ENCODE measurements at regions not wholly inside any gene's neighbourhood (a gene's known extent, or its start where the extent isn't known, plus 50 kb on each side); places are given as distances from the start of the nearest gene placed in this dataset.
"Not testable (repeated sequence)": the region's sequence is repeated elsewhere in the genome, so short reads cannot be mapped to it uniquely, and the experiment has no call there.

DNA sequence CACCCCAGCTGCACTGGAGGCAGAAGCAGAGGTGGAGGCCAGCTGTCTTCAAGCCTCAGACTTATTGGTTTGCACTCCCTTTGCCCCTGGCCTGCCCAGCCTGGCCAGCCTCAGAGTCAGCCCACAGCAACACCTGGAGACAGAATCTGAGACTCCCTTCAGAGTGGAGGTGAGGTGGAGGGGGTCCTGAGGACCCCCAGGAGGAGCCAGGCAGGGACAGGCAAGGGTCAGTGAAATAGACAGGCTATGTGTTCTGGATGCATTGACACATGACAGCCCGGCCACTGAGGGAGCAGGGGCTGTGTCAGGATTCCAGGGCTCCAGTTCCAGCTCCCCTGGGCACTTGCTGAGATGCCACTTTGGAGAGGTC is 309.7 kb downstream of the MYCN start:
- no peak for DNase-seq

GRCh38 chr2:16249246-16250055 is 309.1 kb downstream of the MYCN start:
- no peak for DNase-seq

DNA sequence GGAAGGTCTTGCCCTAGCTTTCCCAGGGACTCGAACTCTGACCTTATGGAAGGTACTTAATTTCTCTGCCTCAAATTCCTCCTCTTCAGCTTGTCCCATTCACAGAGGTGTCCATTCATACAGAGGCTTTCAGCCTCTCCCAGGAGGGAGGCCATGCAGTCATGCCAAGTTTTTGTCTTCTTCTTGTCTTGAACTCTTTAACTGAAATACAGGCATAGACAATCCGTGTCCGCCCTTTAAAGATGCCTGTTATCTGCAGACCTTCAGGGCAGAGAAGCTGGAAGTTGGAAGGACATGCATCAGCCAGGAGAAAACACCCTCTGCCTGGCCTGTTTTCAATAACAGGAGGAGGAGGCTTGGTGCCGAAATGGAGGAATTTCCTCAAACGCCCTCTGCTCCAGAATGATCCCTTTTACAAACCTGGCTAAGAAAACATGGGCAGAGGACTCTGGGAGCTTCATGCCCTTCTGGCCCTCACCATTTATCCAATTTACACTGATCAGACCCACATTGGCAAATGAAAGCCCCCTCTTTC is 308.3 kb downstream of the MYCN start:
- DNase-seq = no peak

DNA sequence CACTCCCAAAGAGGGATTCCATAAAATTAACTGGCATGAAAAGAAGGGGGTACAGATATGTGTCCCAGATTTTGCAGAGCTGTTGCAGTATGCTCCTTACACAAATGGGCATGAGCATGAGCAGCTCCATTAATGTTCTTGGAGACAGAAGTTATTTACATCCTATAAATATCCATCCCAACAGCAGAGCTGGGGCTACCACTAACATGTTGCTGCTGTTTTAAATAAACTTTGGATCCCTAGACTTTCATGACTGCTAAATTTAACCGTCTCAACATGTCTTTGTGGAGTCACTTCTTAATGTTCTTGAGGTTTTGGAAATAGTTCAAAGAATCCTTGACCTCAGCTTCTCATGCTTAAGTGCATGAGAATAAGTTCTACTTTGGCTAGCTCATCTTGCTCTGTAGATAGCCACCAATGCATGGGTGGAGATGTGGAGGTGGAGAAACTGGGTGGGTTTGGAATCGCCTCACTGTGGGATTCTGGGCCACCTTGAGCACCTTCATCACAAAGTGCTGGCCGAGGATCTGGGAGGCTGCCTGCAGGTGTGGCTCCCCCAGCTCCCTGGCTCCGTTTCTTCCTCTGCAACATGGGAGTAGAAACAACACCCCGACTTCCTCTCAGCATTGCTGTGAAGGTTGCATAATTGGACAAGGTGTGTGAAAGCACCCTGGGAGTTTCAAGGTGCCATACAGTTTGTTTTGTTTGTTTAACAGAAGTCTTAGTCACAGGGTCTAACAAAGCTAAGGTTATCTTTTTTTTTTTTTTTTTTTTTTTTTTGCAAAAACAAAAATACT is 307.2 kb downstream of the MYCN start:
- no peak for DNase-seq

GRCh38 chr2:16246911-16247310 is 306.6 kb downstream of the MYCN start:
- DNase-seq = no peak

DNA sequence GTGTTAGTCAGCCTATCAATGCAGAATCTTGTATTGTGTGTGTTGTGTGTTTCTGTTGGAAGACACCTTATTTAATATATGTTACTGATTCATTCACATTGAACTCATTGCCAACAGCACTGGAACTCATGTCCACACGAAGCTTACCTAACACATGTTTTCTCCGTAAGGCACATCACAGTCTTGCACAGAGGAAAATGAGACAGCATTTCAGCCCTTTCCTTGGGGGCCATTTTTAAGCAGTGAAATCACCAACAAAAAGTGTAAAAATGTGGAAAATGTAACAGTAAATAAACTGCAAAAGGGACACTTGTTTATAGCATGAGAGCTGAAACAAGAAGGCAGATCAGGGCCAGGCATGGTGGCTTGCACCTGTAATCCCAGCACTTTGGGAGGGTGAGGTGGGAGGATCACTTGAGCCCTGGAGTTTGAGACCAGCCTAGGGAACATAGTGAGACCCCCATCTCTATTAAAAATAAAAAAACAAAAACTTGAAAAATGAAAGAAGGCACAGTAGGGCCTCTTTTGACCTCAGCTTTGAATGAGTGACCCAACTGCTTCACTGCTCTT is 306.0 kb downstream of the MYCN start:
- DNase-seq = no peak

DNA sequence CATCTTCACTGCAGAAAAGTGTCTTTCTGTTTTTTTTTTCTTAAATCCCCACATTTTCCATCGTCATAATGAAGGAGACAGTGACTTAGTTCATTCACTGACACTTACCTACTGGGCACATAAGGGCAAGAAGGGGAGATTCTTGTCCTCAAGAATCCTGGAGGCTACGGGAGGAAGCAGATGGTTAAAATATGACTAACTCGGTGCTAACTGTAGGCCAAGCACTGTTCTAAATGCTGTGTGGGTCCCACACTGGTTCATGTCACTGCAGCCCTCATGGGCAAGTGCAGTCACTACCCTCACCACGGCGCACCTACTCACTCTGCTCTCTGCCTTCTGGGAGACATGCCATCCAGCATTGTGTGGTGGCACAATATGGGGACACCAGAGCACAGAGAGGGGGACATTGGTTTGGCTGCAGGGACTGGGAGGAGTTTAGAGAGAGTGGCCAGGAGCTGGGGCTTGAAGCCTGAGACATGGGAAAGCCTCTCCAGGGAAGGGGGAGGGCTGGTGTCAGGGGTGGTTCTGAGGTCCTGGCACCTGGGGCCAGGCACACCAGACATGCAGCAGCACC is 305.2 kb downstream of the MYCN start:
- no peak for DNase-seq

DNA sequence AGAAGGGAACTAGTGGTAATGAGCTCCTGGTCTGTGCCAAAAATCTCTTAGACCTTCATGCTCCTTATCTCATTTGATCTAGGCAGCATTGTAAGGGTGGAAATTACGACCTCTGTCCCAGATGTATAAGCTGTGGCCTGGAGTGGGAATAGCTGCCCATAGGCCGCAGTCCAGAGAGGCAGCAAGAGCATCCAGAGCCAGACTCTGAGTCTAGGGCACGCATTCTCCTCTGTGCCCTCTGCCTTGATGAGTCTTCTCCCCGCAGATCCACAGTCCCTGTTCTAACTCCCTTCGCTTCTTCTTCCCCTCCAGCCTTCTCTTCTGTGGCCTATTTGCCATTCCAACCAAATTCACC is 304.6 kb downstream of the MYCN start:
- DNase-seq = no peak

DNA sequence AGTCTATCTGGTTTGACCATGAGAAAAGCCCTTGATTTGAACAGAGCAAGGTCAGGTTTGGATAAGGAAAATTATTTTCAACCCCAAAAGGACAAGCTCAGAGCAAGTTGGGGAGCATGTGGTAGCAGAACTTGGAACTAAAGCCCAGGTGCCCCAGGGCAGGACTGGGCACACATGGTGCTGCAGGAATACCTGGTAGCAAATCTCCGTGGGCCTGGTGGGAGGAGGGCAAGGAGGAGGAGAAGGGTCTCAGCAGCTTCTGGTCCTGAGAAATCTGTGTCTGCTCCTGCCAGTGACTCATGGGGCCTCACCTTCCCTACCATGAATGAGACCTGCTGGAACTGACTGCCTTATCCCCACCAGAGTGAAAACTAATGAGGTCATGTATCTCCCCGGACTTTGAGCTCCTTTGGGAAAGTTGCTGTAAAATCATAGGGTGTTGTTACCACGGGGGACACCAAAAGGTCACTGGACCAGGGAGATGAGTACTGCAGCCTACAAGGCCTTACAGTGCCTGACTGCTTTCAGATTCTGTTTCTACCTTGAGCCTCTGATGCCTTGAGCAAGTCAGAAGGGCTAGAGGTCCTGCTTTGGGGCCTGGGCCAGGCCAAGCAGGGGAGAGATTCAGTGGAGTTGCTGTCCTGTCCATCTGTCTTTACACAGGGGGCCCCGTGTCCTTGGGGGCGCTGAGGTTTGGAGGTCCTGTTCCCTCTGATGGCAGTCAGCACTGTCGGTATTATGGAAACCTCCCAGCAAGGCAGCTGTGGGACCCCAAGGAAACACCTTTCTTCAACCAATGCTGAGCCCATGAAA is 304.0 kb downstream of the MYCN start:
- no peak for DNase-seq

DNA sequence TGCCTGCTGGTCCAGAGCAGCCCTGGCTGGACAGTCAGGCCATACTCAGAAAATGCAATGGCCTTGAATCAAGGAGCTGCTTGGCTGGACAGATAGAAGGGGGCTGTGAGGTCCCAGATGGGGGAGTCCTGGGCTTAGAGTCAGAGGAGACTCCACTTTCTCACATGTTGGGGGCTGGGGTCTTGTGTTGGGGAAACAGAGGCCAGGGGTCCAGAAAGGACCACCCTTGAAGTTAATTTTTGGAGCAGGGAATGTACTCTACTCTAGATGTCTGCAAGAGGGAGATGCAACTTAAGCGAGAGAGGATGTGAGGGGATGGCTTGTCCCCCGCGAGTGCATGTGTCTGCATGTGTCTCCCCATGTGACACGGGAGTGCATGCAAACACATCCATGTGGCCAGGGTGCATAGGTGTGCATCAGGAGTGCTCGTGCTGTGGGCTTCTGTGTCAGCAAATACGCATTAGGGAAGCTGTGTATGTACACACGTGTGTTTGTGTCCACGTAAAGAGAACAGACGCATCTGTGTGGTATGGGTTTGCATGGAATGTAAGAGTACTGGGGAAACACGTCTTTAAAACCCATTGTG is 303.2 kb downstream of the MYCN start:
- no peak for DNase-seq

DNA sequence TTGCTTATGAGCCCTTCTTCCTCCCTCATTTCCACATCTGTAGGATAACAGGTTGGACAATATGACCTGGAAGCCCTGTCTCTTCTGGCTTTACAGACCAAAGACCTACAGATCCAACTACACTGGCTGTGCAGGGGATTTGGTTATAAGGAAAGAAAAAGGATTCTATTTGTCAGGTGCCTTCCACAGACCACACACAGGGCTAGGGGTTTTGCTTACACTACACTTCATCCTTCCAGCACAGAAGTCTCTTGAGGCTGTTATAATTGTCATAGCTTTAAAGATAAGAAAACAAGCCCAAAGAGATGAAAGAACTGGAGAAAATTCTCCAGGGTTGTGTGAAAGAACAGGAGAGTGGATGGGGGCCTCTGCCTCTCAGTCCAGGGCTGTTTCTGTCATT is 302.6 kb downstream of the MYCN start:
- no peak for DNase-seq

DNA sequence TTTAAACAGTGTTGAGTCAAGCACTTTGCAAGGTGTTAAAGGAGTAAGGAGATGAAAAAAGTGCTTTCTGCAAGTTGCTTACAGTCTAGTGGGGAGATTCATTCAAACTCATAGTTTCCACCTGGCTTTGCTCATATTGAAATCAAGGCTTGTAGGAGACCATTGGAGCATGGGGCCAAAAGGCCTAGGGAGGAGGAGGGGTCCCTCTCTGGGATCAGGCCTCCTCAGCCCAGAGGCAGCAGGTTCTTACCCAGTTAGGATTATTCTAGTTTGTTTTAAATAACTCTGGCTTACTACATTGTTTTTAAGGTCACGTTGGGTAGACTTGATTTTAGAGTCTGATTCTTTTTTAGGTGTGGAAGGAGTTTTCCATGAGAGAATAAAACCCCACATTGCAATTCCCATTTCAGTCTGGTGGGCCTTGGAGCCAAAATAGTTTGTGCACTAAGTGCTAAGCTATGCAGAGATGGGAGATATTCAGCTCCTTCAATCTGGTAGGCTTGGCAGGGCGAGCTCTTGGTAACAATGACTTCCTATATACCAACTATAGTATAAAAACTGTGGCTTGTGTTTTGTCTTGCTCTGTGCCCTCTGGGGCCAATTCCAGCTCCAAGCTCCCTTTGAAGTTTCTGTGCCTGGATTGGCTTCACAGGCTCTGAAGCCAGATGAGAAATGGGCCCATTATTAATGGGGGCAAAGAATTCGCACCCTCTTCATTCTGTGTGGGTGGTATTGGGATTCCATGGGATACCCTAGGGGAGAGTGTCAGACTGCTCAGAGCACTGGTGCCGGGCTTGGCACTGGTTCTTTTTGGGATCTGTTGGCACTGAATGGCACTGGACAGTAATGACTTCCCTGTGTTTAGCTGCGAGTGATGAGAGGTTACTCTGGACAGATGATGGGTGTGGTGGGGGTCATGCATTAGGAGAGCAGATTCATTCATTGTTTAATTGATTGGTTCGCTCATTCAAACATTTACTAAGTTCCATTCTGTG is 301.1 kb downstream of the MYCN start:
- no peak for DNase-seq

DNA sequence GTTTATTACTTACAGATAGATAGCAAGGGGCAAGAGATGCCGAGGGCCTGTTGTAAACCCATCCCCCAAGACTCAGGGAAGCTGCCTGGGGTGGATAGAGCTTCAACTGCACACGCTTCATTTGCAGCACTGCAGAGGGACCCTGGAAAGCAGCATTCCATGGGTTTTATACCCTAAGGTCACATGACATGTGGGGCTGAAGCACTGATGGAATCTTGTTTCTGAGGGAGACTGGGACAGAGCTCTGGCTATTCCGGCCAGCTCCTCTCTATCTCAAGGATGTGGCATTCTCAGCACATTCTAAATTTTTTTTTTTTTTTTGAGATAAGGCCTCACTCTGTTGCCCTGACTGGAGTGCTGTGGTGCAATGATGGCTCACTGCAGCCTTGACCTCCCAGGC is 300.1 kb downstream of the MYCN start:
- DNase-seq = no peak

- no peak for DNase-seq
These were observed 299.0 kb downstream of the MYCN start for GRCh38 chr2:16239296-16239850.

DNA sequence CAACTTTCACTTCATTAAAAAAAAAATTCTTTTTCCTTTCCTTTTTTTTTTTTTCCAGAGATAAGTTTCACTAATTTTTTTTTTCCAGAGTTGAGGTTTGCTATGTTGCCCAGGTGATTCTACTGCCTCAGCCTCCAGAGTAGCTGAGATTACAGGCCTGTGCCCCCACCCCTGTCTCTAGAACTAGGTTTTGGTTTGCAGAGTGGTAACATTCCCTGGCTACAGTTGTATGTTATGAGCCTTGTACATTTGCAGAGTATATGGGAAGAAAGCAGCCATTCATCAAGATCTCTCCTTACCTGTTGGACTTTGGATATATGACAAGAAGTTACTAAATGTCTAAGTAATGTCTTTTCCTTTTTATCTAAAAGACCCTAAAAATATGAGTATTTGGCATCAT is 298.4 kb downstream of the MYCN start:
- no peak for DNase-seq

DNA sequence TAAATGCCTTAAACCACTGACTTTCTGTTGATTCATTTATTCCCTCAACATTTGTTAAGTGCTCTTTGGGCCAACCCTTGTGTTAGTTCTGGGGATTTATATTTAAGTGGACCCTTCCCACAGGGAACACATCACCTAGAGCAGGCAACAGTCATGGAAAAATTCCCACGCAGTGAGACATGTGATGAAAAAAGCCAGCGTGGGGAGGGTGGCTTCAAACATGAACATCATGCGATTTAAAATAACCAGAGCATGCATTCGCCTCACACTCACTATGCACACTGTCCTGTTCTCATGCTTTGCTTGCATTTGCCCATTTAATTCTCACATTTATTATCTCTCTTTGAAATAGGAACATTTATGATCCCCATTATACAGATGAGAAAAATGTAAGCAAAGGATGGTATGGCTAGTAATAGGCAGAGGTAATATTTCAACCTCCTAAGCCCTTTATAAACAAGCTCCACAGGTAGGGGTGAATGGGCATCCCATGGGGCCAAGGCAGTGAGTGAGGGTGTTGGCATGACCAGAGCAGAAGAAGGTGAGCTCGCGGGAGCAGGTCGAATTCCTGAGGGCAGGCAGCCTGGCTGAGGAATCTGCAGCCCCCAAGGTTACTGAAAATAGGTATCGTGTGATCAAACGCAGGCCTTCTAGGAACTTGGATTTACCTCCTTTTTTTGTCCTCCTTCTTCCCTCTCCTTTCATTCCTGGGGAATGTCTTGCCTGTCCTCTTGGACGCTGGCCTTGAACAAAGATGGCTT is 297.8 kb downstream of the MYCN start:
- DNase-seq = no peak

DNA sequence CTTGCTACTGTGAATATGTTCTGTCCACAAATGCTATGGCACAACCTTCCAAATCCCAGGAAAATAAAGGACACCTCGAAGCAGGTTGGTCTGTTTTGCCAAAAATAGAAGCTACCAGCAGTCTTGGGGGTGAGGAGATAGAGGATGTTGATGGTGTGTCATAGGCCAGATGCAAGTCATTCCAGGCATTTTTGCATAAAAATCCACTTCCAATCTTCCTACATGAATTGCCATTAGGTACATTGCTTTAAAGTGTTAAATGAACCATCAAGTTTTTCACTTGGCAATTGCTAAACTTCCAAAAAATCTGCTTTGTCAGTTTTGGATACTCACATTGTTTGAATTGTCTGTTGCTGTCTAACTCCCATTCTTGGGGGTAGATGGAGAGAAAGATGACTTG is 295.4 kb downstream of the MYCN start:
- DNase-seq = no peak

DNA sequence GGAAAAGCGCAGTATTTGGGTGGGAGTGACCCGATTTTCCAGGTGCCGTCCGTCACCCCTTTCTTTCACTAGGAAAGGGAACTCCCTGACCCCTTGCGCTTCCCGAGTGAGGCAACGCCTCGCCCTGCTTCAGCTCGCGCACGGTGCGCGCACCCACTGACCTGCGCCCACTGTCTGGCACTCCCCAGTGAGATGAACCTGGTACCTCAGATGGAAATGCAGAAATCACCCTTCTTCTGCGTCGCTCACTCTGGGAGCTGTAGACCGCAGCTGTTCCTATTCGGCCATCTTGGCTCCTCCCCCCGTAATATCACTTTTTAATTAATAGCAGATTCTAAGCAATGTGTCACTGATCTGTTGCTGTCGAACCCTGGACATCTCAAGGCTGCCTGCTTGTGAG is 294.9 kb downstream of the MYCN start:
- not testable (repeated sequence) for DNase-seq

DNA sequence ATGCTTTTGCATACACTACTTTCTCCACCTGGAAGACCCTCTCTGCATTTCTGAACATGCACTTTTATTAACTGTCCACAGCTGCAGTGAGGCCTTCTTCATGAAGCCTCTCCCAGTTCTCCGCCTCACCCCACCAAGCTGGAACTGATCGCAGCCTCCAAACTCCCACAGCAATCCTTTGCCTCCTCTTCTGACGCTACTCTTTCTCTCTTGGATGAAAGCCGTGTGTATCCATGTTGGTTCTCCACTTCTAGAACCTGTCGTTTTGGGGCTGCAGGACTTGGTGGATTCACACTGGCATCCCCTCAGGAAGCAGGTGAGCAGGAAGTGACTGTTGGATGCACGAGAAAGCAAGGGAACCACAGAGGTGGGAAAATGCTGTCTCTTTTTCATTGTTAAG is 288.6 kb downstream of the MYCN start:
- no peak for DNase-seq

GRCh38 chr2:16228471-16228870 is 288.1 kb downstream of the MYCN start:
- DNase-seq = no peak

All from T-helper 9 cell (primary cell).